ENCODE measurements at regions not wholly inside any gene's neighbourhood (a gene's known extent, or its start where the extent isn't known, plus 50 kb on each side); places are given as distances from the start of the nearest gene placed in this dataset.

DNA sequence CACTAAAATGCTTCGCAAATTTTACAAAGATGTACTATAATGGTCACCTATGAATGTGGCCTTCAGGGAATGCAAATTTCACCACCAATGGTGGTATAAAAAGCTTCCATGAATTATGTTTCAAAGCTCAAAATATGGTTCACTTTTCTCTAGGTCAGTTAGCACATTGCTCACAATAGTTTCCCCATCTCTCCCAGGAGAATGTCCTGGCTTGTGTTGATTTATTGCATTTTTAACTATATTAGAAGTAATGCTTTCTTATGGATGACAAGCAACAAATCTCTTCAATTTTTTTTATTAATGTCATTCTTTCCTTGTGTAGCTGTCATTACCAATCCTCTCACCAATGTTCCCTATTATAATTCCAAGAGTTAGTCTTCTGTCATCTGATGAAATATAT lies 621.2 kb downstream of the TBC1D4 start:
- TF ChIP-seq NRF1 (IDR thresholded peaks at IDR 0.05; ENCODE audit: low read depth, low read length) (no peak), GATA2 (CRISPR knock-in tag; IDR thresholded peaks at IDR 0.05) (no peak), RXRA (IDR thresholded peaks at IDR 0.05; ENCODE audit: borderline replicate concordance, low read depth) (no peak), TCF12 (IDR thresholded peaks at IDR 0.05) (no peak), MXI1 (IDR thresholded peaks at IDR 0.05; ENCODE audit: low read depth, low read length) (no peak), ELF1 (IDR thresholded peaks at IDR 0.05) (no peak), RAD21 (IDR thresholded peaks at IDR 0.05; ENCODE audit: low read length) (no peak), RFX5 (IDR thresholded peaks at IDR 0.05; ENCODE audit: low read length) (no peak), FOSL2 (IDR thresholded peaks at IDR 0.05; ENCODE audit: borderline replicate concordance, low read depth) (no peak), TAF1 (IDR thresholded peaks at IDR 0.05; ENCODE audit: borderline replicate concordance, low read depth, low read length) (no peak), SMC3 (IDR thresholded peaks at IDR 0.05; ENCODE audit: low read depth, low read length) (no peak), SIN3A (IDR thresholded peaks at IDR 0.05; ENCODE audit: borderline replicate concordance, low read depth, low read length) (no peak), YY1 (IDR thresholded peaks at IDR 0.05; ENCODE audit: low read depth) (no peak), CHD2 (IDR thresholded peaks at IDR 0.05; ENCODE audit: low read length, partially characterized antibody) (no peak), NFIC (IDR thresholded peaks at IDR 0.05; ENCODE audit: borderline replicate concordance) (no peak), MAX (IDR thresholded peaks at IDR 0.05; ENCODE audit: low read depth) (no peak)
- H3K27ac ChIP-seq (ENCODE audit: low read depth in 2 of 2, low read length in 1 of 2) = no peak overlapping the region
- H3K36me3 ChIP-seq (replicated peaks in 1 of 2; ENCODE audit: control insufficient read depth in 1 of 2, insufficient read depth in 2 of 2, low read length in 1 of 2) = no peaks in the 10 kb centered on the region
- DNase-seq = no peak
- ChIA-PET CTCF (no interaction called here), POLR2A (no interaction called here)
- no peaks in the 10 kb centered on the region for H3K4me1 ChIP-seq (ENCODE audit: control insufficient read depth in 1 of 2, insufficient read depth in 2 of 2, low read depth in 1 of 2, low read length in 1 of 2)
- no peaks in the 10 kb centered on the region for H4K20me1 ChIP-seq (ENCODE audit: insufficient read depth)
- no peak overlapping the region for H3K4me2 ChIP-seq
- H3K79me2 ChIP-seq (ENCODE audit: insufficient read depth) = no peaks in the 10 kb centered on the region
- H3K27me3 ChIP-seq (ENCODE audit: insufficient read depth) = no peaks in the 10 kb centered on the region
- no peak overlapping the region for H3K9ac ChIP-seq
- H2AFZ ChIP-seq (ENCODE audit: low read depth) = no peak overlapping the region
- H3K9me3 ChIP-seq = no peaks in the 10 kb centered on the region
- no peaks in the 10 kb centered on the region for H3F3A ChIP-seq (replicated peaks; ENCODE audit: insufficient read depth)
- WGBS (ENCODE audit: low lambda C conversion rate) = 73% methylated on average over 1 of the region's 1 CpG
- H3K9me2 ChIP-seq = no peaks in the 10 kb centered on the region
- H3K4me3 ChIP-seq (ENCODE audit: low read depth in 2 of 2, low read length in 1 of 2) = no peak overlapping the region

DNA sequence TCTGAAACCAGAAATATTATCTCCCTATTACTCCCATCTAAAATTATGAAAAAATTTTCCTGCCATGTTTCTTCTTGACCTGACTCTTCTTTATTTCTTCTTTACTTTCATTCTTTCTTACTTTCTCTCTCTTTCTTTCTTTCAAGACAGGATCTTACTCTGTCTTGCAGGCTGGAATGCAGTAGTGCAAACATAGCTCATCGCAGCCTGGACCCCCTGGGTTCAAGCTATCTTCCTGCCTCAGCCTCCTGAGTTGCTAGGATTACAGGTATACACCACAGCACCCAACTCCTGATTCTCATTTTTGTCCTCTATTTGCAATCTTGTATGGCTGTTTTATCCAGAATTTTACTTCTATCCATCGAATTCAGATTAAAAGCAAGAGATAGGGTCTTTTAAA lies 631.1 kb downstream of the TBC1D4 start:
- CTCF ChIA-PET = no interaction called here
- Histone ChIP-seq H2AFZ (ENCODE audit: low read depth) (no peak overlapping the region), H3K36me3 (replicated peaks in 1 of 2; ENCODE audit: control insufficient read depth in 1 of 2, insufficient read depth in 2 of 2, low read length in 1 of 2) (no peaks in the 10 kb centered on the region), H4K20me1 (ENCODE audit: insufficient read depth) (no peaks in the 10 kb centered on the region), H3K27ac (ENCODE audit: low read depth in 2 of 2, low read length in 1 of 2) (no peak overlapping the region), H3K4me1 (ENCODE audit: control insufficient read depth in 1 of 2, insufficient read depth in 2 of 2, low read depth in 1 of 2, low read length in 1 of 2) (no peaks in the 10 kb centered on the region), H3K4me3 (ENCODE audit: low read depth in 2 of 2, low read length in 1 of 2) (no peak overlapping the region), H3F3A (replicated peaks; ENCODE audit: insufficient read depth) (no peaks in the 10 kb centered on the region), H3K9me2 (no peaks in the 10 kb centered on the region), H3K9ac (no peak overlapping the region), H3K4me2 (no peak overlapping the region), H3K79me2 (ENCODE audit: insufficient read depth) (no peaks in the 10 kb centered on the region), H3K9me3 (peaks cover 4% of the 10 kb centered on the region; the same call in 1 of the 2 replicates), H3K27me3 (ENCODE audit: insufficient read depth) (no peaks in the 10 kb centered on the region)
- no peak for DNase-seq
- 23% methylated on average over 2 of the region's 2 CpGs for WGBS (ENCODE audit: low lambda C conversion rate)
- TF ChIP-seq RAD21 (IDR thresholded peaks at IDR 0.05; ENCODE audit: low read length) (no peak), NFIC (IDR thresholded peaks at IDR 0.05; ENCODE audit: borderline replicate concordance) (no peak), GABPA (IDR thresholded peaks at IDR 0.05; ENCODE audit: low read depth) (no peak), NRF1 (IDR thresholded peaks at IDR 0.05; ENCODE audit: low read depth, low read length) (no peak), CHD2 (IDR thresholded peaks at IDR 0.05; ENCODE audit: low read length, partially characterized antibody) (no peak), ELF1 (IDR thresholded peaks at IDR 0.05) (no peak)
- TF ChIP-seq, protein P1, sequence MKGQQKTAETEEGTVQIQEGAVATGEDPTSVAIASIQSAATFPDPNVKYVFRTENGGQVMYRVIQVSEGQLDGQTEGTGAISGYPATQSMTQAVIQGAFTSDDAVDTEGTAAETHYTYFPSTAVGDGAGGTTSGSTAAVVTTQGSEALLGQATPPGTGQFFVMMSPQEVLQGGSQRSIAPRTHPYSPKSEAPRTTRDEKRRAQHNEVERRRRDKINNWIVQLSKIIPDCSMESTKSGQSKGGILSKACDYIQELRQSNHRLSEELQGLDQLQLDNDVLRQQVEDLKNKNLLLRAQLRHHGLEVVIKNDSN (IDR thresholded peaks at IDR 0.05; ENCODE audit: borderline replicate concordance, low read depth) = no peak
- TF ChIP-seq, protein P2, sequence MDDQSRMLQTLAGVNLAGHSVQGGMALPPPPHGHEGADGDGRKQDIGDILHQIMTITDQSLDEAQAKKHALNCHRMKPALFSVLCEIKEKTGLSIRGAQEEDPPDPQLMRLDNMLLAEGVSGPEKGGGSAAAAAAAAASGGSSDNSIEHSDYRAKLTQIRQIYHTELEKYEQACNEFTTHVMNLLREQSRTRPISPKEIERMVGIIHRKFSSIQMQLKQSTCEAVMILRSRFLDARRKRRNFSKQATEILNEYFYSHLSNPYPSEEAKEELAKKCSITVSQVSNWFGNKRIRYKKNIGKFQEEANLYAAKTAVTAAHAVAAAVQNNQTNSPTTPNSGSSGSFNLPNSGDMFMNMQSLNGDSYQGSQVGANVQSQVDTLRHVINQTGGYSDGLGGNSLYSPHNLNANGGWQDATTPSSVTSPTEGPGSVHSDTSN (IDR thresholded peaks at IDR 0.05) = no peak
- POLR2A ChIA-PET = no interaction called here
